ENCODE measurements at regions not wholly inside any gene's neighbourhood (a gene's known extent, or its start where the extent isn't known, plus 50 kb on each side); places are given as distances from the start of the nearest gene placed in this dataset.

GRCh38 chr13:48595431-48596429 lies 58.0 kb upstream of the CYSLTR2 start:
- no peaks in the 10 kb centered on the region for H3K27me3 ChIP-seq
- no peaks in the 10 kb centered on the region for H3K9me3 ChIP-seq
- TF ChIP-seq, protein P1, sequence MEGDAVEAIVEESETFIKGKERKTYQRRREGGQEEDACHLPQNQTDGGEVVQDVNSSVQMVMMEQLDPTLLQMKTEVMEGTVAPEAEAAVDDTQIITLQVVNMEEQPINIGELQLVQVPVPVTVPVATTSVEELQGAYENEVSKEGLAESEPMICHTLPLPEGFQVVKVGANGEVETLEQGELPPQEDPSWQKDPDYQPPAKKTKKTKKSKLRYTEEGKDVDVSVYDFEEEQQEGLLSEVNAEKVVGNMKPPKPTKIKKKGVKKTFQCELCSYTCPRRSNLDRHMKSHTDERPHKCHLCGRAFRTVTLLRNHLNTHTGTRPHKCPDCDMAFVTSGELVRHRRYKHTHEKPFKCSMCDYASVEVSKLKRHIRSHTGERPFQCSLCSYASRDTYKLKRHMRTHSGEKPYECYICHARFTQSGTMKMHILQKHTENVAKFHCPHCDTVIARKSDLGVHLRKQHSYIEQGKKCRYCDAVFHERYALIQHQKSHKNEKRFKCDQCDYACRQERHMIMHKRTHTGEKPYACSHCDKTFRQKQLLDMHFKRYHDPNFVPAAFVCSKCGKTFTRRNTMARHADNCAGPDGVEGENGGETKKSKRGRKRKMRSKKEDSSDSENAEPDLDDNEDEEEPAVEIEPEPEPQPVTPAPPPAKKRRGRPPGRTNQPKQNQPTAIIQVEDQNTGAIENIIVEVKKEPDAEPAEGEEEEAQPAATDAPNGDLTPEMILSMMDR (IDR thresholded peaks at IDR 0.05): peak; percentile 56 to 71 (median 66)
- no peak for TF ChIP-seq POLR2A (IDR thresholded peaks at IDR 0.05)
- no peaks in the 10 kb centered on the region for H3K4me1 ChIP-seq
- H3K36me3 ChIP-seq: no peaks in the 10 kb centered on the region
- intact Hi-C loops (cut with DNase I; ENCODE audit: low total_unique reads): no loop called here
- H3K4me3 ChIP-seq: no peak overlapping the region
- DNase-seq: peak; percentile 38 to 66
- H3K27ac ChIP-seq: no peak overlapping the region

DNA sequence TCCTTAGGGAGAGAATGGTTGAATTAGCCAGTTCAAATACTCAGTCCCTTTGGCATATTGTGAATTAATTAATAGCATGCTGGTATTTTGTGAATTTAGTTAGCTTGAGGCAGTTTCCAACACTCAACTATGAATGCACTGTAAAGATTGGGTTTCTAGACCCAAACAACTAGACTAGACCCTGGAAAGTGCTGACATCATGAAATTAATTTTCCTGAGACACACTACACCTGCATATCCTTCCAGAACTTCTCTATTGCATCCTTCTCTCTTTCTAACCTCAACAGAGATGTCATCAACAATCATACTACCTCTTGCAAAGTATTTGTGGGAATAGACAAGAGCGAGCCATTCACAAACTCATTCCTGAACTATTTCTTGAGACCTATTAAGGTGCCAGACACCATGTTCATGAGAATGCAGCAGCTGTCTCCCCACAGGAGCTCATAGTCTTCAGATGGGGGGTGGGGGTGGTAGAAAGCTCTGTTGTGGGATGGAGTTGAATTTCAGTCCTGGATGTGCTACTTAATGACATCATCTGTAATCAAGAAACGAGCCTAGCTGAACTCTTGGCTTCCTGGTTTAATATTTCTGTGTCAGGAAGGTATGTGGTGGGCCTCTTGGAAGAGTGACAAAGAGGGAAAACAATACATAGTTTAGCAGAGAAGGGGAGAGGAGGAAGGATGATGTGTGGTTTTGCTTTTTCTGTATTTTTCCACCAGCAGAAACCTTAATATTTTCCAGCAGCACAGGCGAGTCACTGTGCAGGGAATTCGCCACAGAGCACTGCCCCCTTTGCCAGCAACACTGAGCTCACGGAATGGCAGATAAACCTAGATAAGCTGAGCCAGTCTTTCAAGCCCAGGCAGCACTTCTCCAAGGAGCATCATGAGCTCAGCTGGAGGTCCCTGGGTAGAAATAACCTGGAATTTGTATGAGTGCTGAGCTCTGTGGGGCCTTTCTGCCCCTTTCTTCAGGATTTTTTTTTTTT lies 53.1 kb upstream of the CYSLTR2 start:
- Histone ChIP-seq H3K9me3 (no peaks in the 10 kb centered on the region), H3K27me3 (no peaks in the 10 kb centered on the region), H3K27ac (peak overlapping the region; percentile 8 to 42), H3K4me1 (no peaks in the 10 kb centered on the region), H3K36me3 (no peaks in the 10 kb centered on the region), H3K4me3 (no peak overlapping the region)
- TF ChIP-seq, protein P1 (IDR thresholded peaks at IDR 0.05): no peak
- TF ChIP-seq POLR2A (IDR thresholded peaks at IDR 0.05): no peak
- intact Hi-C loops (cut with DNase I; ENCODE audit: low total_unique reads): no loop called here
- no peak for DNase-seq

DNA sequence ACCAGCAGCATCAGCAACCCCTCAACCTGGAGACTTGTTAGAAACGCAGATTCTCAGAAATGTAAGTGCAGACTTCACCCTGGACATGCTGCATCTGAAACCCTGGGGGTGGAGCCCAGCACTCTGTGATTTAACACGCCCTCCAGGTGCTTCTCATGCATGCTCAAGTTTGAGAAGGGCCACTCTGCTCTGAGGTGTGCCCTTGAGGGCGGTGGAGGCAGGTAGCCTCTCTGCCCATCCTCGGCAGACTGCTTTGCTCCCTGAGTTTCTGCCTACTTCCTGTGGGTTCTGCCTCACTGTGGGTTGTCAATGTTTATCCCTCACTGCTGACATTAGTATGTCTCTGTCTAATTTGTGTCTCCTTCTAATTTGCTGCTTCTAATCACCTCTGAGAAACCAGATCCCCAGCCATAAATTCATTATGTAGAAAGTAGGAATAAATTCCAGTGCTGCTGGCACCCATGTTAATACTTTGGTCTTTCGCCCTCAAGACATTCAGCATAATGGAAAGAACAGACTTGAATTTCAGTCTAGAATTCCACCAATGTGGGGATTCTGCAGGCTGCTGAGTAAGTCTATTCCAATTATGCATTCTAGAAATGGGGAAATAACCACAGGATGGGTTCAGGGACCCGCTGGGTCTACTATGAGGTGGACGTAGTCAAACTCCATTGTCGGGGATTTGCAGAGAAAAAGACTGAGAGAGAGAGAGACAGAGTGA lies 51.3 kb upstream of the CYSLTR2 start:
- Histone ChIP-seq H3K4me1 (no peaks in the 10 kb centered on the region), H3K36me3 (no peaks in the 10 kb centered on the region), H3K4me3 (no peak overlapping the region), H3K9me3 (no peaks in the 10 kb centered on the region), H3K27me3 (no peaks in the 10 kb centered on the region), H3K27ac (no peak overlapping the region)
- intact Hi-C loops (cut with DNase I; ENCODE audit: low total_unique reads): no loop called here
- no peak for TF ChIP-seq POLR2A (IDR thresholded peaks at IDR 0.05)
- TF ChIP-seq, protein P1 (IDR thresholded peaks at IDR 0.05): no peak
- no peak for DNase-seq

GRCh38 chr13:48603375-48603774 lies 50.4 kb upstream of the CYSLTR2 start:
- DNase-seq: no peak
- Histone ChIP-seq H3K9me3 (no peaks in the 10 kb centered on the region), H3K4me3 (no peak overlapping the region), H3K27ac (no peak overlapping the region), H3K27me3 (no peaks in the 10 kb centered on the region), H3K36me3 (no peaks in the 10 kb centered on the region), H3K4me1 (no peaks in the 10 kb centered on the region)
- intact Hi-C loops (cut with DNase I; ENCODE audit: low total_unique reads): no loop called here
- TF ChIP-seq, protein P1 (IDR thresholded peaks at IDR 0.05): no peak
- TF ChIP-seq POLR2A (IDR thresholded peaks at IDR 0.05): no peak
